Esophagus squamous epithelium (tissue), 4 donors: ENCODE measurements at regions not wholly inside any gene's neighbourhood (a gene's known extent, or its start where the extent isn't known, plus 50 kb on each side); places are given as distances from the start of the nearest gene placed in this dataset.

Experiments
- CTCF ChIP-seq, 6 experiments: fragments of 450-650 bp in 4 of 6; fragments of 200-600 bp in 2 of 6; sonication (generic) in 2 of 6; IDR thresholded peaks; one replicate each; pipeline ENCODE4 v1.5.1; 2016 to 2019; ENCODE audit warnings: antibody characterized with exemption in 6 of 6, mild to moderate bottlenecking in 4 of 6, moderate library complexity in 4 of 6
- POLR2A ChIP-seq, 4 donors: fragments of 450-650 bp; IDR thresholded peaks; one replicate each; pipeline ENCODE4 v1.6.1; 2017; ENCODE audit warnings: antibody characterized with exemption in 4 of 4, mild to moderate bottlenecking in 4 of 4, moderate library complexity in 3 of 4

DNA sequence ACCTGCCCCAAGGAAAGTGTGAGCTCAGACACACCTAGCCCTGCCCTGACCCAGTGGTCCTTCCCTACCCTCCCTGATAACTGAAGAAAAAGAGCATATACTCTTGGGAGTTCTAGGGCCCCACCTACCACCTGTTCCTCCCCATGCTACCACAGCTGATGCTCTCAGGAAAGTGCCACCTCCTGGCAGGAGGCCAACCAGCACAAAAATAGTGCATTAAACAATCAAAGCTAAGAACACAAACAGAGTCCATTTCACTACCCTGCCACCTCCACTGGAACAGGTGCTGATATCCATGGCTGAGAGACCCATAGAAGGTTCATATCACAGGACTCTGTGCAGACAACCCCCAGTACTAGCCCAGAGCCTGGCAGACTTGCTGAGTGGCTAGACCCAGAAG lies 288.6 kb upstream of the PHF14 start:
- TF ChIP-seq CTCF (IDR thresholded peaks at IDR 0.05) (no peak), POLR2A (IDR thresholded peaks at IDR 0.05) (no peak)
